Testis (tissue), 2 donors: ENCODE measurements at regions not wholly inside any gene's neighbourhood (a gene's known extent, or its start where the extent isn't known, plus 50 kb on each side); places are given as distances from the start of the nearest gene placed in this dataset.

ENCODE experiments used
- CTCF ChIP-seq, 3 experiments: fragments of 450-650 bp in 2 of 3; fragments of 200-600 bp in 1 of 3; sonication (generic) in 1 of 3; IDR thresholded peaks; one replicate each; pipeline ENCODE4 v1.5.1; 2016 to 2019; ENCODE audit warnings: antibody characterized with exemption in 3 of 3, mild to moderate bottlenecking in 2 of 3, moderate library complexity in 1 of 3
- POLR2A ChIP-seq: fragments of 450-650 bp; IDR thresholded peaks from one replicate; pipeline ENCODE4 v1.6.1; 2017; ENCODE audit warnings: antibody characterized with exemption, mild to moderate bottlenecking, moderate library complexity

DNA sequence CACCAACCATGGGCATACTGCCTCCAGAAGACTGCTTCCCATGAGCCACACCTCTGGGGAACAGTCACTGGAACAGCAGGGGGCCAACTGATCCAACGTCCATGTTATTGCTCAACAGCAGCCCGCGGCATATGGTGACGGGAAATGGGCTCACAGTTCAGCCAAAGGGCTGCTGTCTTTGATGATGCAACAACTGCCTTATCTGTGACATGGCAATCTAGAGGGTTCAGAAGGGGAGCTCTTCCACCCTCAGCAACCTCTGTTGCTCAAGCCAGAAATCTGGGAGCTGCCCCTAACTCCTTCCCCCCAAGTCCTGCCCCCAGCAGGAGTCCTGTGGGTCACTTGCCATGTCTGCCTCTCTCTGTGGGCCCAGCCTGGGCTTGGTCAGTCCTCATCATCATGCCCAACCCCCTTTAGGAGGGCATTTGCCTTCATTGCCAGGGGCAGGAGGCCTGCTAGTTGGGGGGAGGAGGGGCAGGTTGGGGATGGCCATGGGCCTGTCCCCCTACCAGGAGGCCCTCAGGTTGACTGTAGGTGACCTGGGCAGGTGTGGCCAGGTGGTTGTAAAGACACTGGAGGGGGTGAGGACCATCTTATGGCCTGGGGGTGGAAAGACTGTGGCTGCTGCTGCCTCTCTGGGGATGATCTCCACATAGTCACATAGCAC is 212.9 kb downstream of the CYP26B1 start:
- TF ChIP-seq POLR2A (no peak), CTCF (IDR thresholded peaks at IDR 0.05) (no peak)
